Liver (tissue), 8 donors: ENCODE measurements at regions not wholly inside any gene's neighbourhood (a gene's known extent, or its start where the extent isn't known, plus 50 kb on each side); places are given as distances from the start of the nearest gene placed in this dataset.

Experiments used
- DNase-seq: peaks from one replicate; pipeline ENCODE4 v3.0.0-alpha.2; 2017; ENCODE audit warnings: low spot score
- H3K27ac ChIP-seq, 2 donors: one replicate each; pipeline ENCODE4 v1.7.0; 2013; ENCODE audit warnings: inconsistent platforms in 2 of 2, low read length in 2 of 2, control low read depth in 1 of 2, low read depth in 1 of 2, mild to moderate bottlenecking in 1 of 2
- H3K27me3 ChIP-seq, 4 donors: one replicate each; pipeline versions ENCODE4 v1.6.1 to v1.7.0; 2013; ENCODE audit warnings: low read length in 3 of 4, inconsistent platforms in 1 of 4, mild to moderate bottlenecking in 1 of 4, moderate library complexity in 1 of 4; ENCODE audit not compliant: control insufficient read depth in 4 of 4, insufficient read depth in 4 of 4
- H3K36me3 ChIP-seq, 4 donors: one replicate each; pipeline versions ENCODE4 v1.6.1 to v1.7.0; 2013; ENCODE audit warnings: low read length in 3 of 4, mild to moderate bottlenecking in 3 of 4, low read depth in 1 of 4, moderate library complexity in 1 of 4; ENCODE audit not compliant: control insufficient read depth in 4 of 4, insufficient read depth in 3 of 4
- H3K4me1 ChIP-seq, 4 donors: one replicate each; pipeline versions ENCODE4 v1.6.1 to v1.7.0; 2013; ENCODE audit warnings: low read length in 3 of 4, mild to moderate bottlenecking in 3 of 4, moderate library complexity in 1 of 4; ENCODE audit not compliant: control insufficient read depth in 4 of 4, insufficient read depth in 4 of 4
- H3K4me3 ChIP-seq, 3 donors: one replicate each; pipeline versions ENCODE4 v1.6.1 to v1.7.0; 2013; ENCODE audit warnings: low read length in 3 of 3, control low read depth in 1 of 3, low read depth in 1 of 3, mild to moderate bottlenecking in 1 of 3
- H3K9ac ChIP-seq, 2 donors: one replicate each; pipeline ENCODE4 v1.7.0; 2013; ENCODE audit warnings: low read length in 2 of 2, mild to moderate bottlenecking in 2 of 2, moderate library complexity in 2 of 2, control low read depth in 1 of 2, low read depth in 1 of 2
- H3K9me3 ChIP-seq, 4 donors: one replicate each; pipeline versions ENCODE4 v1.6.1 to v1.7.0; 2013; ENCODE audit warnings: low read length in 3 of 4; ENCODE audit not compliant: control insufficient read depth in 4 of 4
- ATF3 ChIP-seq: IDR thresholded peaks from 2 replicates; pipeline ENCODE4 v1.6.1; 2016; ENCODE audit warnings: antibody characterized with exemption
- CTCF ChIP-seq: fragments of 150-350 bp; IDR thresholded peaks from 2 replicates; pipeline ENCODE4 v1.5.1; 2017; ENCODE audit warnings: improper control_type of control experiment, low read depth, low read length; ENCODE audit not compliant: missing input control
- FOXA1 ChIP-seq: IDR thresholded peaks from 2 replicates; pipeline ENCODE4 v1.6.1; 2016; ENCODE audit warnings: antibody characterized with exemption
- FOXA2 ChIP-seq: IDR thresholded peaks from 2 replicates; pipeline ENCODE4 v1.6.1; 2016; ENCODE audit warnings: antibody characterized with exemption
- GABPA ChIP-seq, 2 donors: IDR thresholded peaks in 1 of 2; conservative IDR thresholded peaks in 1 of 2; 2 replicates each; pipeline ENCODE4 v1.6.1; 2016; ENCODE audit warnings: antibody characterized with exemption in 2 of 2, mild to moderate bottlenecking in 1 of 2, moderate library complexity in 1 of 2
- HNF4A ChIP-seq, 2 donors: conservative IDR thresholded peaks; 2 replicates each; pipeline ENCODE4 v1.6.1; 2016; ENCODE audit warnings: antibody characterized with exemption in 2 of 2, mild to moderate bottlenecking in 2 of 2
- HNF4G ChIP-seq: IDR thresholded peaks from 2 replicates; pipeline ENCODE4 v1.6.1; 2016; ENCODE audit warnings: antibody characterized with exemption
- JUND ChIP-seq, 2 donors: IDR thresholded peaks; 2 replicates each; pipeline ENCODE4 v1.6.1; 2016; ENCODE audit warnings: antibody characterized with exemption in 2 of 2
- MAX ChIP-seq: IDR thresholded peaks from 2 replicates; pipeline ENCODE4 v1.6.1; 2016; ENCODE audit warnings: antibody characterized with exemption
- NR2F2 ChIP-seq: IDR thresholded peaks from 2 replicates; pipeline ENCODE4 v1.6.1; 2016; ENCODE audit warnings: antibody characterized with exemption
- RXRA ChIP-seq, 2 donors: IDR thresholded peaks; 2 replicates each; pipeline ENCODE4 v1.6.1; 2017 to 2018; ENCODE audit warnings: antibody characterized with exemption in 2 of 2, mild to moderate bottlenecking in 1 of 2
- SP1 ChIP-seq: IDR thresholded peaks from 2 replicates; pipeline ENCODE4 v1.6.1; 2018; ENCODE audit warnings: antibody characterized with exemption, mild to moderate bottlenecking
- TAF1 ChIP-seq: conservative IDR thresholded peaks from 2 replicates; pipeline ENCODE4 v1.6.1; 2016; ENCODE audit warnings: antibody characterized with exemption, mild to moderate bottlenecking
- YY1 ChIP-seq: IDR thresholded peaks from 2 replicates; pipeline ENCODE4 v1.6.1; 2016; ENCODE audit warnings: antibody characterized with exemption, mild to moderate bottlenecking
- WGBS: extraction: QIAGEN DNeasy Blood & Tissue Kit; methylation state at CpG from one replicate; pipeline ENCODE4 v1.1.7; 2013; 5-methylcytosine and 5-hydroxymethylcytosine counted together
- TF ChIP-seq, protein P1 (sequence below): IDR thresholded peaks from 2 replicates; pipeline ENCODE4 v1.6.1; 2016; ENCODE audit warnings: antibody characterized with exemption, mild to moderate bottlenecking
- TF ChIP-seq, protein P2 (sequence below): IDR thresholded peaks from 2 replicates; pipeline ENCODE4 v1.6.1; 2016; ENCODE audit warnings: antibody characterized with exemption
- donor health status: healthy.
- donor health status: healthy.
- donor health status: healthy.
- donor health status: healthy.
- donor health status: healthy.

GRCh38 chr22:47739291-47740015 is 977.0 kb downstream of the TBC1D22A start:
- no peaks in the 10 kb centered on the region for H3K4me1 ChIP-seq
- WGBS = 68% methylated on average over 16 of the region's 16 CpGs
- H3K9me3 ChIP-seq = peaks cover 0 to 4% (median 0%) of the 10 kb centered on the region in 4 donors
- no peak for DNase-seq
- H3K9ac ChIP-seq = no peak overlapping the region
- H3K4me3 ChIP-seq = no peak overlapping the region
- no peaks in the 10 kb centered on the region for H3K36me3 ChIP-seq
- no peak overlapping the region for H3K27ac ChIP-seq
- peaks cover 0 to 7% (median 2%) of the 10 kb centered on the region in 4 donors for H3K27me3 ChIP-seq
- no peak for TF ChIP-seq TAF1

- WGBS = 49% methylated on average over 8 of the region's 8 CpGs
- no peaks in the 10 kb centered on the region for H3K4me1 ChIP-seq
- H3K27ac ChIP-seq = no peak overlapping the region
- DNase-seq = no peak
- no peak overlapping the region for H3K9ac ChIP-seq
- TF ChIP-seq RXRA (IDR thresholded peaks at IDR 0.05) (no peak), FOXA1 (no peak), GABPA (IDR thresholded peaks at IDR 0.05 in 1 of 2, conservative IDR thresholded peaks at IDR 0.05 in 1 of 2) (no peak), HNF4G (no peak), SP1 (no peak), CTCF (no peak), ATF3 (no peak), TAF1 (no peak), HNF4A (conservative IDR thresholded peaks at IDR 0.05) (no peak), MAX (no peak), FOXA2 (no peak), YY1 (no peak), NR2F2 (no peak), JUND (IDR thresholded peaks at IDR 0.05) (no peak)
- TF ChIP-seq, protein P1, sequence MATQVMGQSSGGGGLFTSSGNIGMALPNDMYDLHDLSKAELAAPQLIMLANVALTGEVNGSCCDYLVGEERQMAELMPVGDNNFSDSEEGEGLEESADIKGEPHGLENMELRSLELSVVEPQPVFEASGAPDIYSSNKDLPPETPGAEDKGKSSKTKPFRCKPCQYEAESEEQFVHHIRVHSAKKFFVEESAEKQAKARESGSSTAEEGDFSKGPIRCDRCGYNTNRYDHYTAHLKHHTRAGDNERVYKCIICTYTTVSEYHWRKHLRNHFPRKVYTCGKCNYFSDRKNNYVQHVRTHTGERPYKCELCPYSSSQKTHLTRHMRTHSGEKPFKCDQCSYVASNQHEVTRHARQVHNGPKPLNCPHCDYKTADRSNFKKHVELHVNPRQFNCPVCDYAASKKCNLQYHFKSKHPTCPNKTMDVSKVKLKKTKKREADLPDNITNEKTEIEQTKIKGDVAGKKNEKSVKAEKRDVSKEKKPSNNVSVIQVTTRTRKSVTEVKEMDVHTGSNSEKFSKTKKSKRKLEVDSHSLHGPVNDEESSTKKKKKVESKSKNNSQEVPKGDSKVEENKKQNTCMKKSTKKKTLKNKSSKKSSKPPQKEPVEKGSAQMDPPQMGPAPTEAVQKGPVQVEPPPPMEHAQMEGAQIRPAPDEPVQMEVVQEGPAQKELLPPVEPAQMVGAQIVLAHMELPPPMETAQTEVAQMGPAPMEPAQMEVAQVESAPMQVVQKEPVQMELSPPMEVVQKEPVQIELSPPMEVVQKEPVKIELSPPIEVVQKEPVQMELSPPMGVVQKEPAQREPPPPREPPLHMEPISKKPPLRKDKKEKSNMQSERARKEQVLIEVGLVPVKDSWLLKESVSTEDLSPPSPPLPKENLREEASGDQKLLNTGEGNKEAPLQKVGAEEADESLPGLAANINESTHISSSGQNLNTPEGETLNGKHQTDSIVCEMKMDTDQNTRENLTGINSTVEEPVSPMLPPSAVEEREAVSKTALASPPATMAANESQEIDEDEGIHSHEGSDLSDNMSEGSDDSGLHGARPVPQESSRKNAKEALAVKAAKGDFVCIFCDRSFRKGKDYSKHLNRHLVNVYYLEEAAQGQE = no peak
- TF ChIP-seq, protein P2, sequence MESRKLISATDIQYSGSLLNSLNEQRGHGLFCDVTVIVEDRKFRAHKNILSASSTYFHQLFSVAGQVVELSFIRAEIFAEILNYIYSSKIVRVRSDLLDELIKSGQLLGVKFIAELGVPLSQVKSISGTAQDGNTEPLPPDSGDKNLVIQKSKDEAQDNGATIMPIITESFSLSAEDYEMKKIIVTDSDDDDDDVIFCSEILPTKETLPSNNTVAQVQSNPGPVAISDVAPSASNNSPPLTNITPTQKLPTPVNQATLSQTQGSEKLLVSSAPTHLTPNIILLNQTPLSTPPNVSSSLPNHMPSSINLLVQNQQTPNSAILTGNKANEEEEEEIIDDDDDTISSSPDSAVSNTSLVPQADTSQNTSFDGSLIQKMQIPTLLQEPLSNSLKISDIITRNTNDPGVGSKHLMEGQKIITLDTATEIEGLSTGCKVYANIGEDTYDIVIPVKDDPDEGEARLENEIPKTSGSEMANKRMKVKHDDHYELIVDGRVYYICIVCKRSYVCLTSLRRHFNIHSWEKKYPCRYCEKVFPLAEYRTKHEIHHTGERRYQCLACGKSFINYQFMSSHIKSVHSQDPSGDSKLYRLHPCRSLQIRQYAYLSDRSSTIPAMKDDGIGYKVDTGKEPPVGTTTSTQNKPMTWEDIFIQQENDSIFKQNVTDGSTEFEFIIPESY = no peak
- peaks cover 0 to 7% (median 2%) of the 10 kb centered on the region in 4 donors for H3K27me3 ChIP-seq
- no peak overlapping the region for H3K4me3 ChIP-seq
- no peaks in the 10 kb centered on the region for H3K36me3 ChIP-seq
- H3K9me3 ChIP-seq = peaks cover 0 to 4% (median 0%) of the 10 kb centered on the region in 4 donors
These were observed 976.1 kb downstream of the TBC1D22A start for GRCh38 chr22:47738472-47739013.
